A673 (cell line): ENCODE measurements at regions not wholly inside any gene's neighbourhood (a gene's known extent, or its start where the extent isn't known, plus 50 kb on each side); places are given as distances from the start of the nearest gene placed in this dataset.

Source experiments
- CTCF ChIP-seq: fragments of 300-800, 200-600 bp; sonication (generic); conservative IDR thresholded peaks from 2 replicates; pipeline ENCODE4 v1.5.1; 2017; ENCODE audit warnings: low read depth, mild to moderate bottlenecking, antibody characterized with exemption, low read length, moderate library complexity, mixed read lengths
- EZH2 ChIP-seq: fragments of 200-600 bp; sonication (generic); IDR thresholded peaks from 2 replicates; pipeline ENCODE4 v1.6.1; 2017; ENCODE audit warnings: borderline replicate concordance, low read depth, mild to moderate bottlenecking, mixed read lengths, antibody characterized with exemption, low read length; ENCODE audit not compliant: poor library complexity, severe bottlenecking

GRCh38 chr10:4719036-4719435, 107.0 kb upstream of the AKR1E2 start:
- TF ChIP-seq CTCF (no peak), EZH2 (no peak)
